K562 (cell line): ENCODE measurements at regions not wholly inside any gene's neighbourhood (a gene's known extent, or its start where the extent isn't known, plus 50 kb on each side); places are given as distances from the start of the nearest gene placed in this dataset.

Experiments
- ETV1 ChIP-seq: fragments of 450-650 bp; conservative IDR thresholded peaks from 2 replicates; pipeline ENCODE4 v1.6.1; 2016; ENCODE audit warnings: missing genetic modification characterization, control low read depth, low read depth, missing compliant biosample characterization
- GABPB2 ChIP-seq: fragments of 250-450 bp; sonication (Bioruptor Pico); conservative IDR thresholded peaks from 2 replicates; pipeline ENCODE4 v1.5.1; 2021; ENCODE audit warnings: mild to moderate bottlenecking
- HNRNPUL1 ChIP-seq: fragments of 200-400 bp; formaldehyde crosslinking; IDR thresholded peaks from 2 replicates; pipeline ENCODE4 v1.6.1; 2017; ENCODE audit warnings: low read length
- ZKSCAN3 ChIP-seq: fragments of 250-450 bp; sonication (Bioruptor Pico); IDR thresholded peaks from 2 replicates; pipeline ENCODE4 v1.4.0; 2020
- ZNF551 ChIP-seq: fragments of 250-450 bp; sonication (Bioruptor Pico); IDR thresholded peaks from 2 replicates; pipeline ENCODE4 v1.5.0; 2021; ENCODE audit warnings: mild to moderate bottlenecking, moderate library complexity
- TF ChIP-seq, protein P1 (sequence below): sonication (generic); formaldehyde crosslinking; IDR thresholded peaks from 2 replicates; pipeline ENCODE4 v1.8.0; 2023; ENCODE audit warnings: missing genetic modification reagents, mild to moderate bottlenecking, borderline replicate concordance
- TF ChIP-seq, protein P2 (sequence below): fragments of 450-650 bp; formaldehyde crosslinking; IDR thresholded peaks from 2 replicates; pipeline ENCODE4 v1.4.0; 2022; ENCODE audit warnings: missing genetic modification characterization

DNA sequence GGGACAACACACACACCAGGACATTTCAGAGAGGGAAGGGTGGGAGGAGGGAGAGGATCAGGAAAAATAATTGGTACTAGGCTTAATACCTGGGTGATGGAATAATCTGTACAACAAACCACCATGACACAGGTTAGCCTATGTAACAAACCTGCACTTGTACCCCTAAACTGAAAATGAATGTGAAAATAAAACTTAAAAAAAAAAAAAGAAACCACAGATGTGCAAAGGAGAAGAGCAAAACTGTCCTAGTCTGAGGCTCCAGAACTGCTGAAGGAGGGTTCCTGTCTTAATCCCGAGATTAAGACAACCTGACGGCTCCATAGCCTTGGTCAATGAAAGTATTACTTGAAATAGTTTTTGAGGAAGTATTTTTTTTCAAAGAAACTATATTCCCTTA, 423.0 kb downstream of the NEBL start (continued):
- TF ChIP-seq, protein P1, sequence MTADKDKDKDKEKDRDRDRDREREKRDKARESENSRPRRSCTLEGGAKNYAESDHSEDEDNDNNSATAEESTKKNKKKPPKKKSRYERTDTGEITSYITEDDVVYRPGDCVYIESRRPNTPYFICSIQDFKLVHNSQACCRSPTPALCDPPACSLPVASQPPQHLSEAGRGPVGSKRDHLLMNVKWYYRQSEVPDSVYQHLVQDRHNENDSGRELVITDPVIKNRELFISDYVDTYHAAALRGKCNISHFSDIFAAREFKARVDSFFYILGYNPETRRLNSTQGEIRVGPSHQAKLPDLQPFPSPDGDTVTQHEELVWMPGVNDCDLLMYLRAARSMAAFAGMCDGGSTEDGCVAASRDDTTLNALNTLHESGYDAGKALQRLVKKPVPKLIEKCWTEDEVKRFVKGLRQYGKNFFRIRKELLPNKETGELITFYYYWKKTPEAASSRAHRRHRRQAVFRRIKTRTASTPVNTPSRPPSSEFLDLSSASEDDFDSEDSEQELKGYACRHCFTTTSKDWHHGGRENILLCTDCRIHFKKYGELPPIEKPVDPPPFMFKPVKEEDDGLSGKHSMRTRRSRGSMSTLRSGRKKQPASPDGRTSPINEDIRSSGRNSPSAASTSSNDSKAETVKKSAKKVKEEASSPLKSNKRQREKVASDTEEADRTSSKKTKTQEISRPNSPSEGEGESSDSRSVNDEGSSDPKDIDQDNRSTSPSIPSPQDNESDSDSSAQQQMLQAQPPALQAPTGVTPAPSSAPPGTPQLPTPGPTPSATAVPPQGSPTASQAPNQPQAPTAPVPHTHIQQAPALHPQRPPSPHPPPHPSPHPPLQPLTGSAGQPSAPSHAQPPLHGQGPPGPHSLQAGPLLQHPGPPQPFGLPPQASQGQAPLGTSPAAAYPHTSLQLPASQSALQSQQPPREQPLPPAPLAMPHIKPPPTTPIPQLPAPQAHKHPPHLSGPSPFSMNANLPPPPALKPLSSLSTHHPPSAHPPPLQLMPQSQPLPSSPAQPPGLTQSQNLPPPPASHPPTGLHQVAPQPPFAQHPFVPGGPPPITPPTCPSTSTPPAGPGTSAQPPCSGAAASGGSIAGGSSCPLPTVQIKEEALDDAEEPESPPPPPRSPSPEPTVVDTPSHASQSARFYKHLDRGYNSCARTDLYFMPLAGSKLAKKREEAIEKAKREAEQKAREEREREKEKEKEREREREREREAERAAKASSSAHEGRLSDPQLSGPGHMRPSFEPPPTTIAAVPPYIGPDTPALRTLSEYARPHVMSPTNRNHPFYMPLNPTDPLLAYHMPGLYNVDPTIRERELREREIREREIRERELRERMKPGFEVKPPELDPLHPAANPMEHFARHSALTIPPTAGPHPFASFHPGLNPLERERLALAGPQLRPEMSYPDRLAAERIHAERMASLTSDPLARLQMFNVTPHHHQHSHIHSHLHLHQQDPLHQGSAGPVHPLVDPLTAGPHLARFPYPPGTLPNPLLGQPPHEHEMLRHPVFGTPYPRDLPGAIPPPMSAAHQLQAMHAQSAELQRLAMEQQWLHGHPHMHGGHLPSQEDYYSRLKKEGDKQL (CRISPR knock-in tag) = no peak
- TF ChIP-seq GABPB2 (CRISPR knock-in tag) (no peak), ZNF551 (no peak), HNRNPUL1 (no peak), ETV1 (tag) (no peak), ZKSCAN3 (CRISPR knock-in tag) (no peak)
- TF ChIP-seq, protein P2, sequence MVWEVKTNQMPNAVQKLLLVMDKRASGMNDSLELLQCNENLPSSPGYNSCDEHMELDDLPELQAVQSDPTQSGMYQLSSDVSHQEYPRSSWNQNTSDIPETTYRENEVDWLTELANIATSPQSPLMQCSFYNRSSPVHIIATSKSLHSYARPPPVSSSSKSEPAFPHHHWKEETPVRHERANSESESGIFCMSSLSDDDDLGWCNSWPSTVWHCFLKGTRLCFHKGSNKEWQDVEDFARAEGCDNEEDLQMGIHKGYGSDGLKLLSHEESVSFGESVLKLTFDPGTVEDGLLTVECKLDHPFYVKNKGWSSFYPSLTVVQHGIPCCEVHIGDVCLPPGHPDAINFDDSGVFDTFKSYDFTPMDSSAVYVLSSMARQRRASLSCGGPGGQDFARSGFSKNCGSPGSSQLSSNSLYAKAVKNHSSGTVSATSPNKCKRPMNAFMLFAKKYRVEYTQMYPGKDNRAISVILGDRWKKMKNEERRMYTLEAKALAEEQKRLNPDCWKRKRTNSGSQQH (CRISPR knock-in tag) = no peak
